ENCODE measurements at regions not wholly inside any gene's neighbourhood (a gene's known extent, or its start where the extent isn't known, plus 50 kb on each side); places are given as distances from the start of the nearest gene placed in this dataset.
"Not testable (repeated sequence)": the region's sequence is repeated elsewhere in the genome, so short reads cannot be mapped to it uniquely, and the experiment has no call there.

GRCh38 chr18:10124967-10125366 is 211.2 kb downstream of the VAPA start:
- Histone ChIP-seq H3K27me3 (ENCODE audit: control insufficient read depth, insufficient read depth, low read length) (no peaks in the 10 kb centered on the region), H3K4me1 (ENCODE audit: control insufficient read depth, insufficient read depth, low read length) (peaks cover 40% of the 10 kb centered on the region), H3K27ac (ENCODE audit: low read length) (no peak overlapping the region), H3K4me3 (ENCODE audit: low read length) (no peak overlapping the region), H3K9me3 (replicated peaks; ENCODE audit: control insufficient read depth, low read depth, low read length) (no peaks in the 10 kb centered on the region), H3K36me3 (ENCODE audit: control insufficient read depth, insufficient read depth, low read length) (no peaks in the 10 kb centered on the region)
- no CpG with 5 or more reads among the region's 3 CpGs for WGBS (ENCODE audit: insufficient coverage)
- DNase-seq, result no peak

DNA sequence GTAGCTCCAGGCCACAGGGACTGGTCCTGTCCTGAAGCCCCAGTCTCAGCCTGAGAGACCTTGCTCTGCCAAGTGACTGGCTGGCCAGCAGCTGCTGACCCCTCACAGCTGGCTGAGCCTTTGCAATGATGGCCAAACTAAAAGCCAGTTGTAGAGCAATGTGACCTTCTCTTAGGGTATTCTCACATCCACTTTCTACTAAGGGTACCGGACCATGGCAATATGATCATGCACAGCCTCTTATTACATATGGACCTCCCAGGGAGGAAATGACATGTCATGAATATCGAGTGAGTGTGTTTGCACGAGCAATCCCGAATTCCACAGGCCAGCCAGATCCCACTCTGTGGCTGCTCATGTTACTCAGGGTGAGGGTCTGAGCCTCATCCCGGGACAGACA is 213.9 kb downstream of the VAPA start:
- Histone ChIP-seq H3K4me3 (ENCODE audit: low read length) (no peak overlapping the region), H3K4me1 (ENCODE audit: control insufficient read depth, insufficient read depth, low read length) (peaks cover 38% of the 10 kb centered on the region), H3K27ac (ENCODE audit: low read length) (no peak overlapping the region), H3K36me3 (ENCODE audit: control insufficient read depth, insufficient read depth, low read length) (no peaks in the 10 kb centered on the region), H3K27me3 (ENCODE audit: control insufficient read depth, insufficient read depth, low read length) (peaks cover 6% of the 10 kb centered on the region), H3K9me3 (replicated peaks; ENCODE audit: control insufficient read depth, low read depth, low read length) (no peaks in the 10 kb centered on the region)
- WGBS (ENCODE audit: insufficient coverage), result 72% methylated on average over 2 of the region's 5 CpGs
- DNase-seq, result no peak

DNA sequence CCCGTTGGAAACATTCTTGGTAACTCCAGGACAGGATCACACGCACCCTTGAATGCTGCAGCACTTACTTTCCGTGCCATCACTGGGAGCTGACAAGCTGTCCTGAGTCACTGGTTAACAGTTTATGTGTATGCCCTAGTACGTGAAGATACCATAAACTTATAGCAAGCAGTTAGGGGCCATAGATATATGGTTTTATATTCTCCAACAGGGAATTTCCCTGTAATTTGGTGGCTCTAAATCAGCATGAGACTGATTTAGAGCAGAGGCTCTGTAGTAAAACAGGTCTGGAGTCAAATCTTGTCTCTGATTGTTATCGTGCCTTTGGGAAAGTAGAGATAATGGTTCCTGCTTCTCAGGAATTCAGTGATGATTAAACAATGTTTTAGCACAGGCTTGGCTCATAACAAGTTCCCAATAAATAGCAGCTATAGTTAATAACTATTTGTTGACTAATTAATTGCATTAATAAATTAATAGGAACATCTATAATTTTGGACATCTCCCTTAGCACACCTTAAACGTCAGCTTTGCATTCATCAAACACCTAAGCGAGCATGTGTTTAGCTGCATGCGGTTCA is 215.2 kb downstream of the VAPA start:
- peaks cover 27% of the 10 kb centered on the region for H3K4me1 ChIP-seq (ENCODE audit: control insufficient read depth, insufficient read depth, low read length)
- DNase-seq, result no peak
- 80% methylated on average over 5 of the region's 8 CpGs for WGBS (ENCODE audit: insufficient coverage)
- H3K27me3 ChIP-seq (ENCODE audit: control insufficient read depth, insufficient read depth, low read length), result peaks cover 8% of the 10 kb centered on the region
- no peaks in the 10 kb centered on the region for H3K9me3 ChIP-seq (replicated peaks; ENCODE audit: control insufficient read depth, low read depth, low read length)
- no peaks in the 10 kb centered on the region for H3K36me3 ChIP-seq (ENCODE audit: control insufficient read depth, insufficient read depth, low read length)
- H3K4me3 ChIP-seq (ENCODE audit: low read length), result no peak overlapping the region
- H3K27ac ChIP-seq (ENCODE audit: low read length), result no peak overlapping the region

DNA sequence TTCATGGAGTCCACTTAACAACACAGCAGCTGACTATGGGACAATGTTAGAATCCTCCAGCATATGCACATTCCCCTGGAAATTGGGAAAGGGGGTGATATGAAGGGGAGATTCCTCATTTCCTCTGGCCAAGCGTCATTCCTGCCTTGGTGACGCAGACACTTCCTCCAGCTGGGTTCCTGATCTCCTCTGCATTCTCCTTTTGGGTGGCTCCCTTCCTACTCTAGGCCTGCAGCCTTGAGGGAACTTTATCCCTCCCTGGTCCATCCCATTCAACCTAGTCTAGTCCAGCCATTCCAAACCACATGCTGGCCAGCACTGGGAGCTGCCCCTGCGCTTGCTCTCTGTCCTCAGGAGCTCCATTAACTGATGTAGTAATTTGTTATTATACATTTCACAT is 216.8 kb downstream of the VAPA start:
- H3K4me3 ChIP-seq (ENCODE audit: low read length), result no peak overlapping the region
- DNase-seq, result no peak
- peaks cover 23% of the 10 kb centered on the region for H3K4me1 ChIP-seq (ENCODE audit: control insufficient read depth, insufficient read depth, low read length)
- no peaks in the 10 kb centered on the region for H3K36me3 ChIP-seq (ENCODE audit: control insufficient read depth, insufficient read depth, low read length)
- H3K9me3 ChIP-seq (replicated peaks; ENCODE audit: control insufficient read depth, low read depth, low read length), result no peaks in the 10 kb centered on the region
- WGBS (ENCODE audit: insufficient coverage), result 84% methylated on average over 2 of the region's 3 CpGs
- peaks cover 8% of the 10 kb centered on the region for H3K27me3 ChIP-seq (ENCODE audit: control insufficient read depth, insufficient read depth, low read length)
- H3K27ac ChIP-seq (ENCODE audit: low read length), result no peak overlapping the region

DNA sequence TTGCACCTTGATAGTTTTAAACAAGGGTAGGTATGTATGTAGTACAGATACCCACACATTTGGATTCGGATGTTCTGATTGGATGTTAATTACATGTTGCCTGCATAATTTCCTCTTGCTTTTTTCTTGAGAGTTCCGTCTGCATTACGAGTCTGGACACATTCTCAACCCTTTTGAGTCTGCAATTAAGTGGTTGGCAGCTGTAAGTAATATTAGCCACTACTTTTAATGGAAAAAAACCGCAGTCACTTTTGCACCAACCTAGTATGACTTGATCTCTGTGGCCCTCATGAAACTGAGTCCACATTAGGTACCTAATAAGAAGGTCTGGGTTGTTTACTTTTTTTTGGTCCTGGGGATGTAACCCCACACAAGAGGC is 217.3 kb downstream of the VAPA start:
- Histone ChIP-seq H3K36me3 (ENCODE audit: control insufficient read depth, insufficient read depth, low read length) (no peaks in the 10 kb centered on the region), H3K27me3 (ENCODE audit: control insufficient read depth, insufficient read depth, low read length) (peaks cover 8% of the 10 kb centered on the region), H3K27ac (ENCODE audit: low read length) (no peak overlapping the region), H3K4me1 (ENCODE audit: control insufficient read depth, insufficient read depth, low read length) (peaks cover 23% of the 10 kb centered on the region), H3K4me3 (ENCODE audit: low read length) (no peak overlapping the region), H3K9me3 (replicated peaks; ENCODE audit: control insufficient read depth, low read depth, low read length) (no peaks in the 10 kb centered on the region)
- no peak for DNase-seq
- WGBS (ENCODE audit: insufficient coverage), result 100% methylated on average over 1 of the region's 4 CpGs

GRCh38 chr18:10131460-10132395 is 217.9 kb downstream of the VAPA start:
- DNase-seq, result peak; percentile 61
- Histone ChIP-seq H3K36me3 (ENCODE audit: control insufficient read depth, insufficient read depth, low read length) (no peaks in the 10 kb centered on the region), H3K4me1 (ENCODE audit: control insufficient read depth, insufficient read depth, low read length) (peaks cover 23% of the 10 kb centered on the region), H3K27me3 (ENCODE audit: control insufficient read depth, insufficient read depth, low read length) (peaks cover 8% of the 10 kb centered on the region), H3K9me3 (replicated peaks; ENCODE audit: control insufficient read depth, low read depth, low read length) (no peaks in the 10 kb centered on the region), H3K4me3 (ENCODE audit: low read length) (no peak overlapping the region), H3K27ac (ENCODE audit: low read length) (no peak overlapping the region)
- 9% methylated on average over 36 of the region's 48 CpGs for WGBS (ENCODE audit: insufficient coverage)

DNA sequence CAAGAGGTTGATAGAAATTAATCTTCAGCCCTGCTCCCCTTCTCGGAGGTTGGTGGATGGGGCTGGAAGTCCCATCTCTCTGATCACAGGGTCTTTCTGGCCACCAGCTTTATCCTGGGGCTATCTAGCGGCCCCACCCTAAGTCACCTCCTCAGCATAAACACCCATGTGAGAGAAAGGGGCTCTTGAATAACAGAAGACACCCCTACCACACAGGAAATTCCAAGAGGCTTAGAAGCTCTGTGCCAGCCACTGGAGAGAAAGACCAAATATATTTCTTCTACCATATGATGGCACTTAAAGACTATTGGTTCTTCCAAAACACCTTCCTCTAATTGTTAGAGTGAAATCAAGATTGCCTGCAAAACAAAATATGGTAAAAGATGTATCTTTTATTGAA is 219.7 kb downstream of the VAPA start:
- no peaks in the 10 kb centered on the region for H3K9me3 ChIP-seq (replicated peaks; ENCODE audit: control insufficient read depth, low read depth, low read length)
- H3K4me3 ChIP-seq (ENCODE audit: low read length), result no peak overlapping the region
- WGBS (ENCODE audit: insufficient coverage), result no CpG with 5 or more reads among the region's 2 CpGs
- H3K4me1 ChIP-seq (ENCODE audit: control insufficient read depth, insufficient read depth, low read length), result peaks cover 16% of the 10 kb centered on the region
- H3K36me3 ChIP-seq (ENCODE audit: control insufficient read depth, insufficient read depth, low read length), result no peaks in the 10 kb centered on the region
- peaks cover 8% of the 10 kb centered on the region for H3K27me3 ChIP-seq (ENCODE audit: control insufficient read depth, insufficient read depth, low read length)
- DNase-seq, result no peak
- H3K27ac ChIP-seq (ENCODE audit: low read length), result no peak overlapping the region

- H3K4me3 ChIP-seq (ENCODE audit: low read length), result no peak overlapping the region
- WGBS (ENCODE audit: insufficient coverage), result 83% methylated on average over 12 of the region's 14 CpGs
- DNase-seq, result no peak
- H3K27me3 ChIP-seq (ENCODE audit: control insufficient read depth, insufficient read depth, low read length), result peaks cover 8% of the 10 kb centered on the region
- no peaks in the 10 kb centered on the region for H3K36me3 ChIP-seq (ENCODE audit: control insufficient read depth, insufficient read depth, low read length)
- H3K4me1 ChIP-seq (ENCODE audit: control insufficient read depth, insufficient read depth, low read length), result peaks cover 16% of the 10 kb centered on the region
- H3K27ac ChIP-seq (ENCODE audit: low read length), result no peak overlapping the region
- H3K9me3 ChIP-seq (replicated peaks; ENCODE audit: control insufficient read depth, low read depth, low read length), result no peaks in the 10 kb centered on the region
These were observed 220.4 kb downstream of the VAPA start for GRCh38 chr18:10134204-10134603.

DNA sequence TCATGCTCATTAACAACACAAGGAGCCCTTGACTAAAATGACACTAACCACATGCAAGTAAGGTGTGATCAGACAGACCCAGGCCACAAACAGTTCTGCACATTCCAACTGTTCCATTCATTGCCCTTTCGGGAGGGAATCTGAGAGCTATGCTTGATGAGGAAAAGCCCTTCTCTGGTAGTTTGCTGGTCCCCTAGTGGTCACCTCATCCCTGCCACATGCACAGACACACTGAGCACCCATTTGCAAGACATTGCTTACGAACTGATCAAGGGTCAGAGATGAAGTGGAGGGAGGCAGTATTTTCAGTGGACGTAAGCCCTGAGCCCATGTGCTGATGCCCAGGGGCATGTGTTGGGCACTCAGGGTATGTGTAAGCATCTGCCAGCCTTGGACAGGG is 220.9 kb downstream of the VAPA start:
- H3K4me3 ChIP-seq (ENCODE audit: low read length); H3K9me3 ChIP-seq (replicated peaks; ENCODE audit: control insufficient read depth, low read depth, low read length); DNase-seq; H3K36me3 ChIP-seq (ENCODE audit: control insufficient read depth, insufficient read depth, low read length); H3K27me3 ChIP-seq (ENCODE audit: control insufficient read depth, insufficient read depth, low read length); H3K27ac ChIP-seq (ENCODE audit: low read length): not testable (repeated sequence)
- no CpG with 5 or more reads among the region's 3 CpGs for WGBS (ENCODE audit: insufficient coverage)
- H3K4me1 ChIP-seq (ENCODE audit: control insufficient read depth, insufficient read depth, low read length), result peaks cover 18% of the 10 kb centered on the region

DNA sequence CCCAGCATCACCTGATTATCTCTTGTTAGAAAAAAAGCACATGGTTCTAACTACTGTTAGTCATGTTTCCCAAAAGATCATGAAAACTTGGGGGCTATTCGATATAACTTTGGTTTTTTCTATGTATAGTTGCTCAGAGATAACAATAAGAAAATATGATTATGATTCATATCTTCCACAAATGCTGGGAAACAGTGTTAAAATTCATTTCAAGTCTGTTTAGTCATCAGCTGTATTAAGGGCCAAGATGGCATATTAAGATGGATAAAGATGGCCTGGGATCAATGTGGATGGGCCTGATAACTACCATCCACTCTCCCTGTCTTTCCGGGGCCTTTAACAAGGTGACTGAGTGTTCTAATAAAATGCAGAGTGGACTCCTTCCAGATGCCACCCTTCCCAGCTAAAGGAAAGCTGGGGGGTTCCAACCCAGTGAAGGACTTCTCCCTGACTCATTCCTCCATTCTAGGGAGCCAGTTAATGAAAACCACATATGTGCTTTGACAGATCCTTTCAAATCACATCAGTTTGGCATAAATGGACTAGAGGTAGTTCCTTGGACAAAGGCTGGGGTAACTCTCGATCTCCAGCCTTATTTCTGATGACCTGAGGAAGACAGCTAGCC is 221.6 kb downstream of the VAPA start:
- no peaks in the 10 kb centered on the region for H3K36me3 ChIP-seq (ENCODE audit: control insufficient read depth, insufficient read depth, low read length)
- no peaks in the 10 kb centered on the region for H3K9me3 ChIP-seq (replicated peaks; ENCODE audit: control insufficient read depth, low read depth, low read length)
- peaks cover 8% of the 10 kb centered on the region for H3K27me3 ChIP-seq (ENCODE audit: control insufficient read depth, insufficient read depth, low read length)
- WGBS (ENCODE audit: insufficient coverage), result 71% methylated on average over 1 of the region's 3 CpGs
- H3K4me1 ChIP-seq (ENCODE audit: control insufficient read depth, insufficient read depth, low read length), result peaks cover 24% of the 10 kb centered on the region
- no peak overlapping the region for H3K27ac ChIP-seq (ENCODE audit: low read length)
- no peak for DNase-seq
- no peak overlapping the region for H3K4me3 ChIP-seq (ENCODE audit: low read length)
